T-helper 17 cell (primary cell): ENCODE measurements at regions not wholly inside any gene's neighbourhood (a gene's known extent, or its start where the extent isn't known, plus 50 kb on each side); places are given as distances from the start of the nearest gene placed in this dataset.

Source experiments
- ATAC-seq: fragments of 150-1000 bp; cut with Tn5 transposase; 2 replicates; pipeline ENCODE4 v1.10.0; 2021; ENCODE audit warnings: mild to moderate bottlenecking, moderate library complexity
- DNase-seq, 3 donors: peaks; one replicate each; pipeline versions ENCODE4 v3.0.0 to v3.0.0-alpha.2; 2020 to 2021
- H3K9me3 ChIP-seq: one replicate; pipeline ENCODE4 v1.7.0; 2013; ENCODE audit warnings: low read length, mild to moderate bottlenecking; ENCODE audit not compliant: control insufficient read depth, poor library complexity, severe bottlenecking
- H3K27ac Mint-ChIP-seq: one replicate; pipeline ENCODE4 v1.8.0; 2022; ENCODE audit warnings: mild to moderate bottlenecking, moderate library complexity, mixed read lengths
- H3K27me3 Mint-ChIP-seq: one replicate; pipeline ENCODE4 v1.8.0; 2022; ENCODE audit warnings: mixed read lengths
- H3K36me3 Mint-ChIP-seq: one replicate; pipeline ENCODE4 v1.8.0; 2022; ENCODE audit warnings: low read depth, mixed read lengths
- H3K4me1 Mint-ChIP-seq: one replicate; pipeline ENCODE4 v1.8.0; 2022; ENCODE audit warnings: mild to moderate bottlenecking, mixed read lengths
- H3K4me3 Mint-ChIP-seq: one replicate; pipeline ENCODE4 v1.8.0; 2022; ENCODE audit warnings: mild to moderate bottlenecking, moderate library complexity, mixed read lengths

DNA sequence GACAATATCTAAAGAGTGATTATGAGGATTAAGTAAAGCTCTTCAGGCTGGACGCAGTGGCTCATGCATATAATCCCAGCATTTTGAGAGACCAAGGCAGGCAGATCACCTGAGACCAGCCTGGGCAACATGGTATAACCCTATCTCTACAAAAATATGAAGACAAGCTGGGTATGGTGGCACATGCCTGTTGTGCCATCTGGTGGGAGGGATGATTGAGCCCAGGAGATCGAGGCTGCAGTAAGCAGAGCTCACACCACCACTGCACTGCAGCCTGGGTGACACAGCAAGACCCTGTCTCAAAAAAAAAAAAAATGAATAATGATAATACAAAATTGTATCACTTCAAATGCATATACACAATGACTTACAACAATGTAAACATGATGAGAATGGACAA is 195.6 kb upstream of the AUTS2 start:
- DNase-seq (no peak), ATAC-seq (no peak)
- Mint-ChIP-seq H3K27me3 (no peaks in the 10 kb centered on the region), H3K4me1 (no peaks in the 10 kb centered on the region), H3K4me3 (no peak overlapping the region), H3K27ac (no peak overlapping the region), H3K36me3 (no peaks in the 10 kb centered on the region)
- H3K9me3 ChIP-seq = no peaks in the 10 kb centered on the region

DNA sequence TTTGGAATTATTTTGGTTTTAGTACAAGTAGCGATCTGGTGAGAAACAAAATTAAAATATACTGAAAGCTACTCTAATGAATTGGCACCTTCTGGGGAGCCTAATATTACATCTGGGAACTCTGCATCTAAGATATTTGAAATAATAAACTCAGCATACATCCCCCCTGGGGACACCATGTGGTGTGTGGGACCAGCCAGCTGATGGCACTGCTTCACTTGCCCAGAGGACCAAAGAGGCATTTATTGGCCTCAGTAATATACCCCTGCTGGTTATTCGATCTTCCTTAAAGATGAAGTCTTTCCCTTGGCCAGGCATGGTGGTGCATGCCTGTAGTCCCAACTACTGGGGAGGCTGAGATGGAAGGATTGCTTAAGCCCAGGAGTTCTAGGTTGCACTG is 195.1 kb upstream of the AUTS2 start:
- Mint-ChIP-seq H3K36me3 (no peaks in the 10 kb centered on the region), H3K27ac (no peak overlapping the region), H3K27me3 (no peaks in the 10 kb centered on the region), H3K4me1 (no peaks in the 10 kb centered on the region), H3K4me3 (no peak overlapping the region)
- DNase-seq (no peak), ATAC-seq (no peak)
- no peaks in the 10 kb centered on the region for H3K9me3 ChIP-seq

DNA sequence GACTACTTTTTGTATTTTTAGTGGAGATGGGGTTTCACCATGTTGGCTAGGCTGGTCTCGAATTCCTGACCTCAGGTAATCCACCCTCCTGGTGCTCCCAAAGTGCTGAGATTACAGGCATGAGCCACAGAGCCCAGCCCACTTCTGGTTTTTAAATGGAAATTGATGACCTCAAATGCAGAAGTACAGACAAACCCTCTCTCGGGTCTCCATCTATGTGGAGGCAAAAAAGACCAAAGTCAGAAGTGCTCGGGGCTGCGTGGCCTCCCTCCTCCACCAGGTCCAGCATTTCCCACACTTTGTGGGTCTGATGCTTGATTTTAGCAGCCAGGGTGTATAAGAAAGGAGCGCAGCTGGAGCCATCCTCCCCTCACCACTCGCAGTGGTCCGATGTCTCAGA is 187.3 kb upstream of the AUTS2 start:
- H3K9me3 ChIP-seq = no peaks in the 10 kb centered on the region
- no peaks in the 10 kb centered on the region for H3K4me1 Mint-ChIP-seq
- DNase-seq = no peak
- no peak overlapping the region for H3K27ac Mint-ChIP-seq
- no peak for ATAC-seq
- H3K27me3 Mint-ChIP-seq = no peaks in the 10 kb centered on the region
- no peaks in the 10 kb centered on the region for H3K36me3 Mint-ChIP-seq
- no peak overlapping the region for H3K4me3 Mint-ChIP-seq

DNA sequence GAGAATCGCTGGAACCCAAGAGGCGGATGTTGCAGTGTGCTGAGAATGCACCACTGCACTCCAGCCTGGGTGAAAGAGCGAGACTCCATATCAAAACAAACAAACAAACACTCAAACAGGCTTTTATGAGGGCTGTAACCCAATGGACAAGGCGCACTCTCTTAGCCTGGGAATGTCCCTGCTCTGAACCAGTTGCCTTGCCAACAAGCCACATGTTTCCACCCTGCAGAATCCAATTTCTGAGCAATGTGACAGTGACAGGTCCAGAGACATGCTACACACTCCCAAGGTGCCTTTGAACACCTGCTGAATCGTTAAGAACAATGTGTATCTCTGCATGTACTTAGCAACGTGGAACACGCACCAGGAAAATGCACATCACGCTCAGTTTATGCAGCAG is 186.8 kb upstream of the AUTS2 start:
- H3K9me3 ChIP-seq = no peaks in the 10 kb centered on the region
- ATAC-seq (no peak), DNase-seq (no peak)
- Mint-ChIP-seq H3K27ac (no peak overlapping the region), H3K4me1 (no peaks in the 10 kb centered on the region), H3K36me3 (no peaks in the 10 kb centered on the region), H3K27me3 (no peaks in the 10 kb centered on the region), H3K4me3 (no peak overlapping the region)

DNA sequence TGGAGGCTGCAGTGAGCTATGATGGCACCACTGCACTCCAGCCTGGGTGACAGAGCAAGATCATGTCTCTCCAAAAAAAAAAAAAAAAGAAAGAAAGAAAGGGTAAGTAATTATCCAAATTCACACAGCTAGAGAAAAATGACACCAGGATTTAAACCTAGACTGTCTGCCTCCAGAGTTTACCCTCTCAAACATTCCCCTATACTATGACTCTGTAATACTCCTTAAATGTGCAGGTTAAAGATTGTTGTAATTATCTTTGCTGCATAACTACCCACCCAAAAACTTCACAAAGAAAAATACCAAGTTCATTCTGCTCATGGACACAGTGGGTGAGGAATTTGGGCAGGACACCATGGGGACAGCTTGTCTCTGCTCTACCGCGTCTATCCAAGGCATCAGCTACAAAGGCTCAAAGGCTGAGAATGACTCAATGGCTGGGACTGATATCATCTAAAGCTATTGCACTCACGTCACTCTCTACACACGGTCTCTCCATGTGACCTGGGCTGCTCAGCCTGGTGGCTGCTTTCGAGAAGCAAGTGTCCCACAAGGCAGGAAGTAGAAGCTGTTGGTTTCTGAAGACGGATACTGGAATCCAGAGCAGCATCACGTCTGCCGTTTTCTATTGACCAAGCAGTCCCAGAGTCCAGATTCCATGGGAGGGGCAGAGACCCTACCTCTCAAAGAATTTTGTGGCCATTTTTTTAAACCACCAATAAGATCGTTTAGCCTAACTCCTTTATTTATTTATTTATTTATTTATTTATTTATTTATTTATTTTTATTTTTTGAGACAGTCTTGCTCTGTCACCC is 185.7 kb upstream of the AUTS2 start:
- Mint-ChIP-seq H3K4me1 (no peaks in the 10 kb centered on the region), H3K27ac (no peak overlapping the region), H3K4me3 (no peak overlapping the region), H3K36me3 (no peaks in the 10 kb centered on the region), H3K27me3 (no peaks in the 10 kb centered on the region)
- ATAC-seq = peak; percentile 61
- DNase-seq = no peak
- H3K9me3 ChIP-seq = no peaks in the 10 kb centered on the region

DNA sequence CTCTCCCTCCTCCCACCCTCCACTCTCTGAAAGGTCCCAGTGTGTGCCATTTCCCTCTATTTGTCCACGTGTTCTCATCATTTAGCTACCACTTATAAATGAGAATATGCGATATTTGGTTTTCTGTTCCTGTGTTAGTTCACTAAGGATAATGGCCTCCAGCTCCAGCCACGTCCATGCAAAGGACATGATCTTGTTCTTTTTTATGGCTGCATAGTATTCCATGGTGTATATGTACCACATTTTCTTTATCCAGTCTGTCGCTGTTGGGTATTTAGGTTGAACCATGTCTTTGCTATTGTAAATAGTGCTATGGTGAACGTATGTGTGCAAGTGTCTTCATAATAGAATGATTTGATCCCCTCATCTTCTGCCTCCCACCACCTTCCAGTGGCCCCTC is 183.7 kb upstream of the AUTS2 start:
- ATAC-seq (no peak), DNase-seq (no peak)
- Mint-ChIP-seq H3K36me3 (no peaks in the 10 kb centered on the region), H3K27ac (no peak overlapping the region), H3K27me3 (no peaks in the 10 kb centered on the region), H3K4me3 (no peak overlapping the region), H3K4me1 (no peaks in the 10 kb centered on the region)
- peaks cover 3% of the 10 kb centered on the region for H3K9me3 ChIP-seq

DNA sequence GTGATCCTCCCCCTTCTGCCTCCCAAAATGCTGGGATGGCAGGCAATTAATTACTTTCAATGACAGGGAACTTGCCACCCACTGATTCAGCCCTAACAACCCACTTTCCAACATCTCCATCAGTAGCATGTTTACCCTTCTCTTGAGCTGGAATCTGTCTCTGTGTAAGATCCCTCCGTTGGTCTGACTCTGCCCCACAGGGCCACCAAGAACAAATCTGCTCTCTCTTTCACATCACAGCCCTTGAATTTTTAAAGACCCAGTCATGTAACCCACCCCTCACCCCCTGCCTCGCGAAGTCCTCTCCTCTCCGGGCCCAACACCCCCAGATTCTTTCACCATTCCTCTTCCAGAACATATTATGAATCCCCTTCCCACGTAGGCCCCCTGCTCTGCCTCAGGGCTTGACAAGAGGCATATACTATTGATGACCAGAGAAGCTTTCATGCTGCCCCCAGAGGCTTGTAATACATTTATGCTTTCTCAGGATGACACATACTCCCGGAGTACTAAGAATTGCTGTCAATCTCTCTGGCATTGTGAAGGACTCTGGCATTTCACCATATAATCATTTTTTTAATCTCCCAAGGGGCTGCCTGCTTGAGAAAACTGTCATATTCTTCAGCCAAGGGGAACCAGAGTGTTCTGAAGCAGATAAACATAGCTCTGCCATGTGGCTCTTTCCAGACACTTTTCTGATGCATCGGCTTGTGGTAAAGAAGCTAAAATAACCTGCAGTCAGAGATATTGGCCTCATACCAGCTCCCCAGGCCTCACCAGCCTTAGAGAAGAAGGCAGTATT is 179.2 kb upstream of the AUTS2 start:
- H3K27ac Mint-ChIP-seq = no peak overlapping the region
- no peaks in the 10 kb centered on the region for H3K36me3 Mint-ChIP-seq
- no peaks in the 10 kb centered on the region for H3K4me1 Mint-ChIP-seq

DNA sequence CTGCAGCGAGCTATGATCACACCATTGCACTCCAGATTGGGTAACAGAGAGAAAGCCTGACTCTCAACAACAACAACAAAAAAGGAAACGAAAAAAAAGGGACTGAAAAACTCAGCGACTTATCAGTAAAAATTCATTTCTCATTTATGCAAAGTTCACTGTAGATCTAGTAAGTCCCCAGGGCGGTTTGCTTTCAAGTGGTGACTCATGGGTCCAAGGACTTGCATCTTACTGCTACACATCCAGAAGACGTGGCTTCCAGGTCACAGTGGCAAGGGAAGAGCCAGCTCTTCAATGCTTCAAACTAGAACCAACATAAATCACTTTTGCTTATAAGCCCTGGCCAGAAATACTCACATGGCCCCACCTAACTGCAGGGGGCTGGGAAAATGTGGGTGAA is 178.3 kb upstream of the AUTS2 start:
- Mint-ChIP-seq H3K27me3 (no peaks in the 10 kb centered on the region), H3K4me3 (no peak overlapping the region), H3K4me1 (no peaks in the 10 kb centered on the region), H3K27ac (no peak overlapping the region), H3K36me3 (no peaks in the 10 kb centered on the region)
- DNase-seq = no peak
- no peak for ATAC-seq
- H3K9me3 ChIP-seq = peaks cover 4% of the 10 kb centered on the region

More for the DNA sequence above, 179.2 kb upstream of the AUTS2 start:
- no peaks in the 10 kb centered on the region for H3K27me3 Mint-ChIP-seq
- H3K4me3 Mint-ChIP-seq = no peak overlapping the region
- ATAC-seq (no peak), DNase-seq (no peak)
- peaks cover 4% of the 10 kb centered on the region for H3K9me3 ChIP-seq

DNA sequence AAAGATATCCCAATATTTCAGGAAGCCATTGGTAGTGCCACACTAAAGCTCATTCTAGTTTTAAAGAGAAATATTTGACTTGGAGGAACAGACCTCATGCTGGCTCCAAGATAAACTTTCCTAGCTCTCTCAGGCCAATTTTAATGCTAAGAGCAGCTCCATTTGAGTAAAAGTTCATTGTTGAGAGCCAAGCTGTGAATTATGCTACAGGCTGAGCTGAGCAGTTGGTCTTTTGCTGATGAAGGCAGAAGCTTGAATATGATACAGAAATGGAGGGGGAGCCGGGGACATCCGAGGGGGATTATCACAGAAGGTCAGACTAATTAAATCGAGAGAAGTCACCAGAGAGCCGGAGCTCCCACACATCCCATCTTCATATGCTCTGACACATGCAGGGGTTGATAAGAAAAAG is 175.7 kb upstream of the AUTS2 start:
- no peak overlapping the region for H3K4me3 Mint-ChIP-seq
- H3K27ac Mint-ChIP-seq = no peak overlapping the region
- no peaks in the 10 kb centered on the region for H3K4me1 Mint-ChIP-seq
- peaks cover 4% of the 10 kb centered on the region for H3K9me3 ChIP-seq
- H3K27me3 Mint-ChIP-seq = no peaks in the 10 kb centered on the region
- ATAC-seq (no peak), DNase-seq (no peak)
- no peaks in the 10 kb centered on the region for H3K36me3 Mint-ChIP-seq

DNA sequence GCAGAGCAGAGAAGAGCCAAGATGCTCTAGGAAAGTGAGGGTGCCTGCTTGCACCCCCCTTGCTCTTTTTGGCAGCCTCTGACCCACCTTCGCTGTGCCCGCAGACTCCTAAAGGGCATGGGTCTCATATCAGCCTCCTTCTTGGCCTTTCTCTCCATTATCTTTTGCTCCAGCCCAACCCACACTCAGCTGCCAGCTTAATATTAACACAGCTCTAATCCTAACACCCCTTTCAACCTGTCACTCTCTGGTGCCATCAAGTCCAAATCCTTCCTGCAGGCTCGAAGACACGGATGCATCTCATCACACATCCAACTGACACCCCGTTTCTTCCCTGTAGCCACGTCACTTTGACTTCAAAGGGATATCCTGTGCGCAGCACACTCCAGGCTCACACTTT is 171.6 kb upstream of the AUTS2 start:
- Mint-ChIP-seq H3K27me3 (peaks cover 8% of the 10 kb centered on the region), H3K27ac (no peak overlapping the region), H3K4me3 (no peak overlapping the region), H3K36me3 (no peaks in the 10 kb centered on the region), H3K4me1 (no peaks in the 10 kb centered on the region)
- ATAC-seq = no peak
- DNase-seq = no peak
- H3K9me3 ChIP-seq = no peaks in the 10 kb centered on the region

DNA sequence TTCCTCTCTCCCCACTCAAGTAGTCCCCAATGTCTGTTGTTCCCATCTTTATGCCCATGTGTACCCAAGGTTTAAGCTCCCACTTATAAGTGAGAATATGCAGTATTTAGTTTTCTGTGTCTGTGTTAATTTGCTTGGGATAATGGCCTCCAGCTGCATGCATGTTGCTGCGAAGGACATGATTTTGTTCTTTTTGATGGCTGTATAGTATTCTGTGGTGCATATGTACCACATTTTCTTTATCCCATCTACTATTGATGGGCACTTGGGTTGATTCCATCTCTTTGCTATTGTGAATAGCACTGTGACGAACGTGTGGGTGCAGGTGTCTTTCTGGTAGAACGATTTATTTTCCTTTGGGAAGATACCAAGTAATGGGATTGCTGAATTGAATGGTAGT is 170.2 kb upstream of the AUTS2 start:
- Mint-ChIP-seq H3K36me3 (no peaks in the 10 kb centered on the region), H3K4me3 (no peak overlapping the region), H3K27me3 (peaks cover 8% of the 10 kb centered on the region), H3K27ac (no peak overlapping the region), H3K4me1 (no peaks in the 10 kb centered on the region)
- H3K9me3 ChIP-seq = no peaks in the 10 kb centered on the region
- DNase-seq (no peak), ATAC-seq (no peak)

DNA sequence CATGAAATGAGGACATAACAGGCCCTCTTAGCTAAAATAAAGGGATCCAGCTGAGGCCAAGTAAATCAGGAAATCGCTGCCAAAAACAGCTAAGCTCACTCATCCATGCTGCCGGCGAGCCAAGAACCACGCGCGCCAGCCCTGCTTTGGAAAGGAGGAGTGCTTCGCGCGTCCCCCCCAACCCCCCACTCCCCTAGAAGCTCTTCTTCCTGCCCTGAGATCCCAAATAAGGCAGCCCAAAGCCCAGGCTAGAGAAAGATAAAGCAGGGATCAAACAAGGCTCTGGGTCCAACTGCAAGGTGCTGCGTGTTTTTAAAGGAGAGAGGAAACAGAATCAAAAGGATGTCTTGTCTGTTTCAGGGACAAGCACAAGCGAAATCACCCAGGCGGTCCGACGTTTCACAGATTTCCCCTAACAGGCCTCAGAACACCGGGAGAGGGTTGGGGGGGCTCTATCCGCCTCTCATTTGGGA is 168.3 kb upstream of the AUTS2 start:
- Mint-ChIP-seq H3K27ac (no peak overlapping the region), H3K4me3 (no peak overlapping the region), H3K36me3 (no peaks in the 10 kb centered on the region), H3K4me1 (no peaks in the 10 kb centered on the region), H3K27me3 (peaks cover 8% of the 10 kb centered on the region)
- DNase-seq = no peak
- no peak for ATAC-seq
- no peaks in the 10 kb centered on the region for H3K9me3 ChIP-seq

DNA sequence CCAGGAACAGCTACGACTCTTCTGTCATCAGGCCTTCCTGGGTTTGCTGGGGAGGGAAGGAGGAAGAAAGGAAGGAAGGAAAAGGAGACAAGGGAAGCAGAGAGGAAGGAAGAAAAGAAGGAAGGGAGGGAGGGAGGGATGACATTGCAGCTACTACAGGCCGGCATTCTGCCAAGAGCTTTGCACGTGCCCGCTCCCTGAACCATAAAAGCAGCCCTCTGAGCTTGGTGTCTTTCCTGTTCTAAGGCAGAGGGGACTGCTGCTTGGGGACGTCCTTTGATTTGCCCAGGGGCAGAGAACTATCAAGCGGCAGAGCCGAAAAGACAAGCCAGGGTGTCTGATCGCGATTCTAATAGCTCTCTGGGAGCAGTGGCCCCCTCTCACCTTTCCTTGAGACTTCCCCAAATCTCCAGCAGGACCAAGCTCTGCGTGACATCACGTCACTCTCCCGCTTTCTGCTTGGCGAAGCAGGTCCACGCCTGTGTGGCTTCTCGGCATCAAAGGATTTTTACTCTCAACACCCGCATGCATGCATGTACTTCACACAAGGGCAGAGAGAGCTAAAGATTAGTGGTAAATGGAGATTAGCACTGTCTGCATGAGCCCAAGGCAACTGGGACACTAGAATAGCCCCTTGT is 167.8 kb upstream of the AUTS2 start:
- Mint-ChIP-seq H3K36me3 (no peaks in the 10 kb centered on the region), H3K4me3 (no peak overlapping the region), H3K4me1 (no peaks in the 10 kb centered on the region), H3K27ac (no peak overlapping the region), H3K27me3 (peaks cover 8% of the 10 kb centered on the region)
- DNase-seq = no peak
- H3K9me3 ChIP-seq = no peaks in the 10 kb centered on the region
- ATAC-seq = no peak
